ENCODE measurements at regions not wholly inside any gene's neighbourhood (a gene's known extent, or its start where the extent isn't known, plus 50 kb on each side); places are given as distances from the start of the nearest gene placed in this dataset.

- DNase-seq (ENCODE audit: low read depth, low spot score): no peak
Observed at GRCh38 chr10:3544561-3544960, 240.4 kb downstream of the KLF6 start.

GRCh38 chr10:3542185-3542611 lies 242.8 kb downstream of the KLF6 start:
- DNase-seq (ENCODE audit: low read depth, low spot score): no peak

GRCh38 chr10:3539696-3540383 lies 245.2 kb downstream of the KLF6 start:
- DNase-seq (ENCODE audit: low read depth, low spot score): no peak

- no peak for DNase-seq (ENCODE audit: low read depth, low spot score)
Observed at GRCh38 chr10:3538656-3539531, 246.1 kb downstream of the KLF6 start.

GRCh38 chr10:3538291-3538655 lies 246.7 kb downstream of the KLF6 start:
- no peak for DNase-seq (ENCODE audit: low read depth, low spot score)

GRCh38 chr10:3537518-3537917 lies 247.5 kb downstream of the KLF6 start:
- no peak for DNase-seq (ENCODE audit: low read depth, low spot score)

- no peak for DNase-seq (ENCODE audit: low read depth, low spot score)
Observed at GRCh38 chr10:3535001-3535400, 250.0 kb downstream of the KLF6 start.

- no peak for DNase-seq (ENCODE audit: low read depth, low spot score)
Observed at GRCh38 chr10:3534433-3534832, 250.6 kb downstream of the KLF6 start.

GRCh38 chr10:3533296-3533695 lies 251.7 kb downstream of the KLF6 start:
- DNase-seq (ENCODE audit: low read depth, low spot score): no peak

GRCh38 chr10:3532644-3533043 lies 252.4 kb downstream of the KLF6 start:
- DNase-seq (ENCODE audit: low read depth, low spot score): no peak

- no peak for DNase-seq (ENCODE audit: low read depth, low spot score)
Observed at GRCh38 chr10:3531670-3532069, 253.3 kb downstream of the KLF6 start.

- DNase-seq (ENCODE audit: low read depth, low spot score): no peak
Observed at GRCh38 chr10:3530783-3531645, 254.0 kb downstream of the KLF6 start.

- DNase-seq (ENCODE audit: low read depth, low spot score): no peak
Observed at GRCh38 chr10:3530346-3530745, 254.7 kb downstream of the KLF6 start.

- no peak for DNase-seq (ENCODE audit: low read depth, low spot score)
Observed at GRCh38 chr10:3529691-3530090, 255.3 kb downstream of the KLF6 start.

- no peak for DNase-seq (ENCODE audit: low read depth, low spot score)
Observed at GRCh38 chr10:3528823-3529403, 256.1 kb downstream of the KLF6 start.

- DNase-seq (ENCODE audit: low read depth, low spot score): no peak
Observed at GRCh38 chr10:3528271-3528670, 256.7 kb downstream of the KLF6 start.

GRCh38 chr10:3527869-3528268 lies 257.1 kb downstream of the KLF6 start:
- no peak for DNase-seq (ENCODE audit: low read depth, low spot score)

GRCh38 chr10:3526727-3527501 lies 258.1 kb downstream of the KLF6 start:
- DNase-seq (ENCODE audit: low read depth, low spot score): no peak

- DNase-seq (ENCODE audit: low read depth, low spot score): no peak
Observed at GRCh38 chr10:3525832-3526449, 259.1 kb downstream of the KLF6 start.

All from activated CD4-positive, CD25-positive, alpha-beta regulatory T cell treated with anti-CD3 and anti-CD28 coated beads, Interleukin-2, amount 50 U/mL, for 16 hours (primary cell).